GM12891 (cell line): ENCODE measurements at regions not wholly inside any gene's neighbourhood (a gene's known extent, or its start where the extent isn't known, plus 50 kb on each side); places are given as distances from the start of the nearest gene placed in this dataset.

Experiments
- POLR2A ChIP-seq: IDR thresholded peaks from 2 replicates; pipeline ENCODE4 v1.6.1; 2011; ENCODE audit warnings: low read depth, low read length, control low read depth
- TAF1 ChIP-seq: IDR thresholded peaks from 2 replicates; pipeline ENCODE4 v1.6.1; 2011; ENCODE audit warnings: low read depth, low read length, control low read depth

DNA sequence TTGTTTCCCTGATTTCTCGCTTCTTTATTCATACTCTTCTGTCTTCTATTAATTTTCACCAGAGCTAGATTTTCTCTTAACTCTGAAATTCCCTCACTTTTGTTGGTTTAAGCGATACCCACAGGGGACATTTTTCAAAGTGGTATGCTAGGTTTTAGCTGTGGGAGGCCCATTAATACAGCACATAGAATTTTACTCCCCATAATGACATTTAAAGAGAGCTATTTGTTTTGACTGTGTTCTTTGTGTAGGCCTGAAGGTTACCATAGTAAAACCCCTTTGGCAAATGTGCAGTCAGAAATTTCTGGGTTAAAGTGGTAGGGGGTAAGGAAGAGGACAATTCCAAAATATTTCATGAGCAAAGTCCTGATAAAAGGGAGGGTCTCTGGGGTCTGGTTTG lies 721.1 kb upstream of the CITED2 start:
- TF ChIP-seq POLR2A: no peak
- no peak for TF ChIP-seq TAF1
